Osteoblast (primary cell): ENCODE measurements at regions not wholly inside any gene's neighbourhood (a gene's known extent, or its start where the extent isn't known, plus 50 kb on each side); places are given as distances from the start of the nearest gene placed in this dataset.
A peak's percentile ranks its signal among the peaks of the same experiment; 100 is the strongest.

Experiments
- DNase-seq: peaks from one replicate; pipeline ENCODE4 v3.0.0; 2011; ENCODE audit warnings: low spot score, mixed read lengths; ENCODE audit not compliant: insufficient read length; ENCODE audit errors: missing footprints
- H2AFZ ChIP-seq: 2 replicates; pipeline ENCODE4 v1.6.0; 2011; ENCODE audit warnings: mild to moderate bottlenecking, low read length
- H3K27ac ChIP-seq: 2 replicates; pipeline ENCODE4 v1.5.1; 2011; ENCODE audit warnings: mild to moderate bottlenecking, low read depth, low read length, moderate library complexity
- H3K27me3 ChIP-seq: 2 replicates; pipeline ENCODE4 v1.6.0; 2012; ENCODE audit warnings: mild to moderate bottlenecking, control low read depth, inconsistent platforms, low read length, moderate library complexity; ENCODE audit not compliant: insufficient read depth
- H3K36me3 ChIP-seq: 2 replicates; pipeline ENCODE4 v1.5.1; 2011; ENCODE audit warnings: mild to moderate bottlenecking, low read length, control low read depth, moderate library complexity; ENCODE audit not compliant: insufficient read depth
- H3K4me1 ChIP-seq: 2 replicates; pipeline ENCODE4 v1.5.1; 2011; ENCODE audit warnings: mild to moderate bottlenecking, low read length, control low read depth, moderate library complexity; ENCODE audit not compliant: insufficient read depth
- H3K4me2 ChIP-seq: 2 replicates; pipeline ENCODE4 v1.6.0; 2011; ENCODE audit warnings: mild to moderate bottlenecking, low read length; ENCODE audit not compliant: insufficient read depth
- H3K4me3 ChIP-seq: fragments of 200-600 bp; sonication (generic); 3 replicates; pipeline ENCODE4 v1.5.1; 2012; ENCODE audit warnings: mild to moderate bottlenecking, low read length, inconsistent platforms; ENCODE audit not compliant: insufficient read depth
- H3K79me2 ChIP-seq: 2 replicates; pipeline ENCODE4 v1.6.0; 2012; ENCODE audit warnings: mild to moderate bottlenecking, low read length, control low read depth, inconsistent platforms; ENCODE audit not compliant: insufficient read depth
- H3K9me3 ChIP-seq: 2 replicates; pipeline ENCODE4 v1.5.1; 2011; ENCODE audit warnings: low read depth, low read length, control low read depth
- H4K20me1 ChIP-seq: 2 replicates; pipeline ENCODE4 v1.6.0; 2012; ENCODE audit warnings: mild to moderate bottlenecking, low read length, control low read depth; ENCODE audit not compliant: insufficient read depth
- CTCF ChIP-seq: IDR thresholded peaks from 2 replicates; pipeline ENCODE4 v1.5.1; 2011; ENCODE audit warnings: mild to moderate bottlenecking, low read depth, low read length, moderate library complexity; ENCODE audit errors: extremely low read depth

- no peaks in the 10 kb centered on the region for H3K27me3 ChIP-seq
- TF ChIP-seq CTCF = no peak
- H3K9me3 ChIP-seq = no peaks in the 10 kb centered on the region
- no peaks in the 10 kb centered on the region for H3K36me3 ChIP-seq
- H3K4me3 ChIP-seq = no peak overlapping the region
- H2AFZ ChIP-seq = no peak overlapping the region
- no peak overlapping the region for H3K27ac ChIP-seq
- H4K20me1 ChIP-seq = no peaks in the 10 kb centered on the region
- DNase-seq = no peak
- no peaks in the 10 kb centered on the region for H3K79me2 ChIP-seq
- no peaks in the 10 kb centered on the region for H3K4me1 ChIP-seq
- no peak overlapping the region for H3K4me2 ChIP-seq
Measured at GRCh38 chr14:49310298-49310697, 275.9 kb downstream of the RPS29 start.

- no peak overlapping the region for H2AFZ ChIP-seq
- H3K79me2 ChIP-seq = no peaks in the 10 kb centered on the region
- H3K4me3 ChIP-seq = no peak overlapping the region
- H3K27ac ChIP-seq = no peak overlapping the region
- no peaks in the 10 kb centered on the region for H3K36me3 ChIP-seq
- no peaks in the 10 kb centered on the region for H3K9me3 ChIP-seq
- peak; percentile 41 for TF ChIP-seq CTCF
- H3K4me2 ChIP-seq = no peak overlapping the region
- no peaks in the 10 kb centered on the region for H4K20me1 ChIP-seq
- no peak for DNase-seq
- H3K27me3 ChIP-seq = no peaks in the 10 kb centered on the region
- H3K4me1 ChIP-seq = no peaks in the 10 kb centered on the region
Measured at GRCh38 chr14:49306152-49306751, 279.9 kb downstream of the RPS29 start.

- no peaks in the 10 kb centered on the region for H3K27me3 ChIP-seq
- H3K9me3 ChIP-seq = no peaks in the 10 kb centered on the region
- no peak for TF ChIP-seq CTCF
- no peaks in the 10 kb centered on the region for H3K4me1 ChIP-seq
- H2AFZ ChIP-seq = no peak overlapping the region
- H4K20me1 ChIP-seq = no peaks in the 10 kb centered on the region
- no peaks in the 10 kb centered on the region for H3K36me3 ChIP-seq
- H3K27ac ChIP-seq = no peak overlapping the region
- no peaks in the 10 kb centered on the region for H3K79me2 ChIP-seq
- H3K4me2 ChIP-seq = no peak overlapping the region
- peak; percentile 71 for DNase-seq
- H3K4me3 ChIP-seq = no peak overlapping the region
Measured at GRCh38 chr14:49303946-49304516, 282.1 kb downstream of the RPS29 start.

GRCh38 chr14:49297102-49297501 is 289.1 kb downstream of the RPS29 start:
- no peak for DNase-seq
- no peaks in the 10 kb centered on the region for H3K79me2 ChIP-seq
- H4K20me1 ChIP-seq = no peaks in the 10 kb centered on the region
- H3K9me3 ChIP-seq = no peaks in the 10 kb centered on the region
- H3K4me3 ChIP-seq = no peak overlapping the region
- H3K4me1 ChIP-seq = no peaks in the 10 kb centered on the region
- no peaks in the 10 kb centered on the region for H3K27me3 ChIP-seq
- H3K27ac ChIP-seq = no peak overlapping the region
- no peak overlapping the region for H2AFZ ChIP-seq
- no peak for TF ChIP-seq CTCF
- H3K4me2 ChIP-seq = no peak overlapping the region
- H3K36me3 ChIP-seq = no peaks in the 10 kb centered on the region
